GM21786 (cell line): ENCODE measurements at regions not wholly inside any gene's neighbourhood (a gene's known extent, or its start where the extent isn't known, plus 50 kb on each side); places are given as distances from the start of the nearest gene placed in this dataset.

Experiments used
- ATAC-seq: cut with Tn5 transposase; IDR thresholded peaks from one replicate; pipeline ENCODE4 v1.9.1; 2021; ENCODE audit not compliant: unreplicated experiment

DNA sequence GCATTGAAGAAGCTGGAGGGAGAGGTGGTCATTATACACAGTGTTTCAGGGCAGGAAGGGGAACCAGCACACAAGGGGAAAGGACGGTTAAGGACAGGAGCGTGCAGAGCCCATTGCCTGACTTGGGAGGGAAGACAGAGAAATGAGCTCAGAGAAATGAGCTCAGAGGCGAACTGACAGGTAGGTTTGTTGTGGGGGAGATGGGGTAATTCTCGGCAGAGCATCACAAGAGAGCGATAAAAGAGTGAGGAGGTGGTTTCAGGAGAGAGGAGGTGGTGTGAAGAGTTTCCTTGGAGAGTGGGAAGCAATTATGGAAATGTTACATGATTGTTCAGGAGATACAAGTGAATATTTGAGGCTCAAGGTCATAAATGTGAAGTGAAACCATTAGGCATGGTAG, 61.0 kb downstream of the MRGPRX1 start:
- no peak for ATAC-seq

DNA sequence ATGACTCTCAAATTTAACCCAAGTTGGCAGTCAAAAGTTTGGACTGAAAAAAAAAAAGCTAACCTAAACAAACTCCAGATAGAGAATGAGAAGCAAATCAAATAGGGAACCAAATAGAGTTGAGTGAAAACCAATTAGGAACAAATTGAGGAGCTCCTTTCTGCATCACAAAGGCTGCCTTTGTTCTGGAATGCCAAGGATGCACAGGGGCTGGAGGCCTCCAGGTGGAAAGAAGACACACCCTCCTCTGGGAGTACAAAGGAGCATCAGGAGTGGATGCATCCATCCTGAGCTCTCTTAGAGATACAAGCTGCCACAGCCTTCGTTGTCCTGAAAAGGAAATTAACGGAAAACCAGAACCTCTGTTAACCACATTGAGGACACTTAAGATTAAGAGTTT, 73.3 kb downstream of the MRGPRX1 start:
- ATAC-seq: no peak

DNA sequence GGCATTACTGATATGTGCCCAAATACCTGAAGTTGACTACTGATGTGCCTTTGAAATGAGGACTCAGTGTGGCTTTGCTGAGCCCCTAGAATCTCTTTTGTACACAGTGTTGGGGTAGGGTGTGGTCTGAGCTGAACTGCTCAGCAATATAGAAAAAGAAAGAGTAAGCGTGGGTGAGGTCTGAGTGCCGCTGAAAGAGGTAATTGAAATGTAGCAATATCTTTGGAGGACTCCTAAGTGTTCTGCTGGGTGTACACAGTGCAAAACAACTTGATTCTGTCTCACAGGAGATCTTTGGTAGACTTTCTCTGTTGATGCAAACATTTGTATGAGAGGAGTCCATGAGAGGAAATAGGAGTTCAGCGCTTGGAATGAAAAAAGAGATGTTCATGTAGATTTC, 73.7 kb upstream of the PTPN5 start:
- no peak for ATAC-seq

DNA sequence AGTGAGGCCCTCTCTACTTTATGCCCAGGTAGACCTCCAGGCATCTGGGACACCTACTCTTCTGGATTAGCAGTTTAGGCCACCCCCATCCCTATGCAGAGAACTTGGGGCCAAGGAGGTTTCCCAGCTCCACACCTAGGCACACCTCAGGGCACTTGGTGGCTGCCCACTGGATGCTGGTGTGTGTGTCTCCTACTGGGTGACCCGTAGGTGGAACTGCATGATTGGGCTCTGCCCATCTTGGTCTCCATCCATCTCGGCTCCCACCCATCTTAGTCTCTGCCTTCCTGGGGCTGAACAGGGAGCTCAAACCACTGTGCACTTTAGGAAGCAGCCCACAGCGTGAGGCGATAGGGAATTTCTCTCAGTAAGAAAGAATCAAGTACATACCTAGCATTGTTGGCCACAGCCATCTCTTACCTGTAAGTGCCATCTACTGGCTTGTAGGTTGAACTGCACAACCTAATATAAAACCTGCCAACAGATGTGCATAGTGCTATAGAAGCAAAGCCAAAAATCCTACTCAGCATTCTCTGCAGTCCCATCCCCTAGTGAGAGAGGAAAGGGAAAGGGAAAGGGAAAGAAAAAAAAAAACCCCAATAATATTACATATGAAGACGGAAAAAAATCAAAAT, 61.6 kb upstream of the PTPN5 start:
- peak; percentile 77 for ATAC-seq

DNA sequence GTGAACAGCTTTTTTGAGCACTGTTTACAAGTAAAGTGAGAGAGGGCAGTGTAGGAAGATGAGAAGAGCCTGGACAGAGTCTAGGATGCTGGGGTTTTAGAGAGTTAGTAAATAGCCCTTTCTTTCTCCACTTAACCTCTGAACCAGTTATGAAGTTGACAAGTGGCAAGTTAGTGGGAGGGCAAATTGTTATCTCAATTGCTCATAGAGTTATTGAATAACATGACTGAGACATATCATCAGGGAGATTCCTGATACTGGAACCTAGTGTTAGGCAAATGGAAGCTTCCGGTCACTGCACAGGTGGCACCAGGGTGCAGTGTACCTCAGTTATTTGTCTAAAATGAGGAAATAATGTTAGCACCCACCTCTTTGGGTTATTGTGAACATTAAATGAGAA, 57.8 kb upstream of the PTPN5 start:
- no peak for ATAC-seq

DNA sequence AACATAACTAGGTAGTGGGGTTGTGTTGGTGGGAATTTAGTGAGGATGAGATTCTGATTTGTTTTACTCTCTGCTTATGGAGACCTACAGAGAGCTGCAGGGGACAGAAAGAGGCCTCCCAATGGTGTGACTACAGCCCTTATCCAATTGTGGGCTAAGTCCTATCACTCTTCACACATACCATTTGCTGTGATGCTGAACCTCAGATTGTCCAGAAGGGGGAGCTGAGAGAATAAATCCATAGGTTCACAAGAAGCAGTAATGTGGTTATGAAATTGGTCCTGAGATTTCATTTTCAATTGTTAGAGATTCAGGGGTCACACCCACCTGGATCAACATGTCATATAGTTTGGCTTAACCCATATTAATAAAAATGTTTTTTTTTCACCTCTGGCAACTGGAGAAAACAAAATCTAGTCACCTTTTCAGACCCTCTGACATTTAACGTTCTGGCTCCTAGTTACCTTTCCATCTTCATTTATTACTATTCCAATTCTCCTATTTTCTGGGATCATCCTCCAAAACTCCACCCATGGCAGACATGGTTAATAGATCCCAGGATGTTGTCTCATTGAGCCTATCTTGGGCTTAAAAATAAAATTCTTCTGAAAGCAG, 53.3 kb upstream of the PTPN5 start:
- peak; percentile 52 for ATAC-seq
